ENCODE measurements at regions not wholly inside any gene's neighbourhood (a gene's known extent, or its start where the extent isn't known, plus 50 kb on each side); places are given as distances from the start of the nearest gene placed in this dataset.

DNA sequence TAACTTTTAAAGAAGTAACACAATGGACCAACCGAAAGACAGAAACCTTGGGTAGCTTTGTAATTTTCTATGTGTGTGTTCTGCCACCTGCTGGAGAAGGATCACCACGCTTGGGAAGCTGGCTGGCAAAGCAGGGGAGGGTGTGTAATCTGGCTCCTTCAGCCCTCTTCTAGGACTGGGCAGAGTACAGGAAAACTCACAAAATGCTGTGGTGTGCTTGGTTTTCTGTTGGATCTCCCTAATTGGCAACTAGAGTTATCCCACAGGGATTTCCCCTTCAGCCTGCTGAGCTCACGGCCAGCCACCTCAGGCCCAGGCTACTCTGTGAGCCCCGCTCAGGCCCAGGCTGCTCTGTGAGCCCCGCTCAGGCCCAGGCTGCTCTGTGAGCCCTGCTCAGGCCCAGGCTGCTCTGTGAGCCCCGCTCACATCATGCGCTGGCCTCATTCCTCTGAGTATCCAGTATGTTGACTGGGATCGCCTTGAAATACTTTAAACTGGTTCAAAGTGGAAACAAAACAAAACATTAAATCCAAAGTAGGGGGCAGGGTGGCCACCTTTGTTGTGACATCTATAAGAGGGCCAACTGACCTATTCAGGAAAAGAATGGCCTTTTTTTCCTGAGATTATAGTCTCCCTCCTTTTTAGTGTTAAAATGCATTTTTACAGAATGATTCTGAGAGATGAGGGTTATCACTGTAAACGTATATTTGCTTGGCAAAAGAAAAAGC is 52.0 kb upstream of the RNU6-8 start:
- DNase-seq (ENCODE audit: low read depth): peak; percentile 73

DNA sequence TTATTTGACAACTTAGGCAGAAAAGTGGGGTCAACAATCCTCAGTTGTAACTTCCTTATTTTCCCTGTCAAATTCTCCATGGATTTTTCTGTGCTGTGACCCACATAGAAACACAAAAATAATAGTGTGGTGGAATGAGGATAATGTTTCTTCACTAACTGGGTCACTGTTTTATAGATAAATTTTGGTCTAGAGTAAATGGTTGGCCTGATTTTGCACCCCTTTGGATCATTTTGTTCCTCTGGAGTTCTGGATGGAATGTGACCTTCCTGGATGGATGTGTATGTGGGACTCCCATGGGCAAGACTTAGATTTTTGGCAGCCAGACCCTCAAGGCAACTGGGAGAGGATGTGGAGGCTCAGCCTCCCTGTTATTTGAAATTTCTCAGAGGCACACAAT is 52.7 kb upstream of the RNU6-8 start:
- DNase-seq (ENCODE audit: low read depth): no peak

GRCh38 chr14:32256576-32256975 is 53.5 kb upstream of the RNU6-8 start:
- DNase-seq (ENCODE audit: low read depth): no peak

GRCh38 chr14:32258336-32258993 is 55.4 kb upstream of the RNU6-8 start:
- DNase-seq (ENCODE audit: low read depth): peak; percentile 40

DNA sequence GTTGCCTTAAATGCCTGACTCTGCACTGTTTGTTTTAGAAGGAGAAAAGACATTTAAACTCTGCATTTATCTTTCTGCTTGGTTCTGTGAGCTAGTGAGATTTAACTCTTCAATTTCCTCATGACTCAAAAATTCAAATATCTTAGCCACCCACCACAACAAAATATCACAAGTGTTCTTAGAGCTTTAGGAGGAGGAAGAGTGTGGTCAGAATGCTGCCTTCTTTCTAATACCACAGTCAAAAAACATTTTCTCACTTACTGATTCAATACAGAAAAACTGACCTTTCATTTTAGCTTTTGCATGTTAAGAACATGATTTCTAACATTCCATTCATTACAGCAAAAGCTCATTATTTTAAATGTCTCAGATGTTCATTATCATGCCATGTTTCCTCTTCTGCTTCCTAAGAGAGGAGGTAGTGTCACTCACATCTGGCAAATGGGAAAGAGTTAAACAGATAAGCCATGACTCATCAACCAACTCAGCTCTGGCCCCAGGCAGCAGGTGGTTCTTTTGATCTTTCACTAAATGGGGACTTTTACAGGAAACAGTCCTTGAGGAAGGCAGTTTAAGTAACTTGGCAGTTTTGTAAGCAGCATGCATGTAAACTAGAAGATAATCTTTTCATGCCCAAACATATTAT is 56.4 kb upstream of the RNU6-8 start:
- DNase-seq (ENCODE audit: low read depth): peak; percentile 79

DNA sequence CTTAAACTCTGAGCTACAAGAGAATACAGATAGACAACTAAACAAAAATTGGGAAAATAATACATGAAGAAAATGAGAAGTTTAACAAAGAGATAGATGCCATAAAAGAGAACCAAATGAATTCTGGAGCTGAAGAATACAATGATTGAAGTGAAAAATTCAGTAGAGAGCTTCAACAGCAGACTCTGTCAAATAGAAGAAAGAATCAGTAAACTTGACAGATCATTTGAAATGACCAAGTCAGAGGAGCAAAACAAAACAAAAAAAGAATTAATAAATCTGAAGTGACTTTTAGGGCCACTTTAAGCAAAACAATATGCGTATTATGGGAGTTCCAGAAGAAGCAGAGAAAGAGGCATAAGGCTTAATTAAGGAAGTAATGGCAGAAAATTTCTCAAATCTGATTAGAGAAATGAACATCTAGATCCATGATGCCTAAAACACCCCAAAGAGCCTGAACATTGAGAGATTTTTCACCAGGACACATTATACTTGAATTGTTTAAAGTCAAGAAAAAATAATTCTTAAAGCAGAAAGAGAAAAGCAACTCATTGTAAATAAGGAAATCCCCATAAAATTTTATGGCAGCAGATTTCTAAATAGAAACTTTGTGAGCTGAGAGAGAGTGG is 61.0 kb upstream of the RNU6-8 start:
- DNase-seq (ENCODE audit: low read depth): no peak

DNA sequence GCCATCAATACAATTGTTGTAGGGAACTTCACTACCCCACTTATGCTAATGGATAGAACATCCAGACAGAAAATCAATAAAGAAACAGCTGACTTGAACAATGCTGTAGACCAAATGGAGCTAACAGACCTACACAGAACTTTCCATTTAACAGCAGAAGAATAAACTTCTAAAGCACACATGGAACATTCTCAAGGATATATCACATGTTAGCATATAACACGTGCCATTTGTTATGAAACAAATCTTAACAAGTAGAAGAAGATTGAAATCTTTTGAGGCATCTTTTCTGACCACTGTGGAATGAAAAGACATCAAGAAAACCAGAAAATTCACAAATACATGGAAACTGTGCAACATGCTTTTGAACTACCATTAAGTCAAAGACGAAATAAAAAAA is 62.5 kb upstream of the RNU6-8 start:
- no peak for DNase-seq (ENCODE audit: low read depth)

GRCh38 chr14:32277998-32278397 is 51.1 kb upstream of the AKAP6 start:
- DNase-seq (ENCODE audit: low read depth): no peak

Measured in amniotic epithelial cell (primary cell).